WTC11 (cell line): ENCODE measurements at regions not wholly inside any gene's neighbourhood (a gene's known extent, or its start where the extent isn't known, plus 50 kb on each side); places are given as distances from the start of the nearest gene placed in this dataset.

ENCODE experiments used
- ATAC-seq: fragments of 200-7000 bp; cut with Tn5 transposase; 2 replicates; pipeline ENCODE4 v1.10.0; 2021; ENCODE audit warnings: mild to moderate bottlenecking, moderate library complexity
- CTCF ChIA-PET: fragments of 300-600 bp; sonication (Branson Sonifier 250); formaldehyde crosslinking; loops from one replicate; lab custom pipeline; 2021; ENCODE audit warnings: antibody characterized with exemption; lab: Charles Lee
- POLR2A ChIA-PET: fragments of 350-600 bp; sonication (Branson Sonifier 250); formaldehyde crosslinking; loops from one replicate; lab custom pipeline; 2021; ENCODE audit warnings: antibody characterized with exemption; lab: Charles Lee
- DNase-seq: peaks from one replicate; pipeline ENCODE4 v3.0.0; 2021; ENCODE audit warnings: low spot score
- H3K27ac Mint-ChIP-seq: 2 replicates; pipeline ENCODE4 v1.8.0; 2021; ENCODE audit warnings: mixed read lengths
- H3K27me3 Mint-ChIP-seq: 2 replicates; pipeline ENCODE4 v1.8.0; 2021; ENCODE audit warnings: low read depth, mild to moderate bottlenecking, moderate library complexity, mixed read lengths
- H3K36me3 Mint-ChIP-seq: 2 replicates; pipeline ENCODE4 v1.8.0; 2021; ENCODE audit warnings: mixed read lengths
- H3K4me1 Mint-ChIP-seq: 2 replicates; pipeline ENCODE4 v1.8.0; 2022; ENCODE audit warnings: mixed read lengths
- H3K4me3 Mint-ChIP-seq: 2 replicates; pipeline ENCODE4 v1.8.0; 2021; ENCODE audit warnings: mild to moderate bottlenecking, moderate library complexity, mixed read lengths
- H3K9me3 Mint-ChIP-seq: 2 replicates; pipeline ENCODE4 v1.8.0; 2021; ENCODE audit warnings: mixed read lengths
- ATF2 ChIP-seq: sonication (generic); formaldehyde crosslinking; IDR thresholded peaks from 2 replicates; pipeline ENCODE4 v1.8.1; 2022; ENCODE audit warnings: low read depth, missing genetic modification reagents, borderline replicate concordance
- ATF6 ChIP-seq: sonication (generic); formaldehyde crosslinking; IDR thresholded peaks from 2 replicates; pipeline ENCODE4 v1.8.1; 2023; ENCODE audit warnings: mild to moderate bottlenecking, missing genetic modification reagents
- E2F4 ChIP-seq: sonication (generic); formaldehyde crosslinking; IDR thresholded peaks from 2 replicates; pipeline ENCODE4 v1.8.1; 2022; ENCODE audit warnings: low read depth, mild to moderate bottlenecking, moderate library complexity, missing genetic modification reagents, borderline replicate concordance
- FOXK1 ChIP-seq: sonication (generic); formaldehyde crosslinking; IDR thresholded peaks from 2 replicates; pipeline ENCODE4 v1.8.0; 2022; ENCODE audit warnings: mild to moderate bottlenecking, moderate library complexity, missing genetic modification reagents
- GTF2I ChIP-seq: fragments of 250-450 bp; sonication (Bioruptor Pico); conservative IDR thresholded peaks from 2 replicates; pipeline ENCODE4 v1.4.0; 2021; ENCODE audit warnings: mild to moderate bottlenecking
- JAZF1 ChIP-seq: fragments of 250-450 bp; sonication (Bioruptor Pico); IDR thresholded peaks from 2 replicates; pipeline ENCODE4 v1.9.0; 2021; ENCODE audit warnings: moderate library complexity, mild to moderate bottlenecking, inconsistent platforms
- MXD4 ChIP-seq: fragments of 250-450 bp; sonication (Bioruptor Pico); IDR thresholded peaks from 2 replicates; pipeline ENCODE4 v1.8.0; 2021; ENCODE audit warnings: mild to moderate bottlenecking, moderate library complexity, borderline replicate concordance
- MYBL2 ChIP-seq: sonication (generic); formaldehyde crosslinking; IDR thresholded peaks from 2 replicates; pipeline ENCODE4 v1.8.1; 2023; ENCODE audit warnings: mild to moderate bottlenecking, moderate library complexity, missing genetic modification reagents
- NFYB ChIP-seq: sonication (generic); formaldehyde crosslinking; conservative IDR thresholded peaks from 2 replicates; pipeline ENCODE4 v1.8.0; 2022; ENCODE audit warnings: low read depth, missing genetic modification reagents
- PREB ChIP-seq: sonication (generic); formaldehyde crosslinking; IDR thresholded peaks from 2 replicates; pipeline ENCODE4 v1.8.1; 2022; ENCODE audit warnings: mild to moderate bottlenecking, missing genetic modification reagents, moderate library complexity, borderline replicate concordance
- RELA ChIP-seq: sonication (generic); formaldehyde crosslinking; IDR thresholded peaks from 2 replicates; pipeline ENCODE4 v1.8.1; 2022; ENCODE audit warnings: missing genetic modification reagents, mild to moderate bottlenecking, borderline replicate concordance
- SMAD3 ChIP-seq: sonication (generic); formaldehyde crosslinking; IDR thresholded peaks from 2 replicates; pipeline ENCODE4 v1.8.0; 2022; ENCODE audit warnings: missing genetic modification reagents, mild to moderate bottlenecking, borderline replicate concordance
- TP53 ChIP-seq: sonication (generic); formaldehyde crosslinking; IDR thresholded peaks from 2 replicates; pipeline ENCODE4 v1.8.1; 2023; ENCODE audit warnings: mild to moderate bottlenecking, missing genetic modification reagents
- ZNF121 ChIP-seq: sonication (generic); formaldehyde crosslinking; IDR thresholded peaks from 2 replicates; pipeline ENCODE4 v1.8.0; 2023; ENCODE audit warnings: missing genetic modification reagents
- ZNF219 ChIP-seq: sonication (generic); formaldehyde crosslinking; IDR thresholded peaks from 2 replicates; pipeline ENCODE4 v1.8.0; 2023; ENCODE audit warnings: missing genetic modification reagents, mild to moderate bottlenecking, borderline replicate concordance
- ZNF317 ChIP-seq: sonication (generic); formaldehyde crosslinking; IDR thresholded peaks from 2 replicates; pipeline ENCODE4 v1.8.1; 2023; ENCODE audit warnings: low read depth, mild to moderate bottlenecking, moderate library complexity, missing genetic modification reagents, borderline replicate concordance
- TF ChIP-seq, protein P1 (sequence below): sonication (generic); formaldehyde crosslinking; IDR thresholded peaks from 2 replicates; pipeline ENCODE4 v1.8.0; 2022; ENCODE audit warnings: missing genetic modification reagents
- TF ChIP-seq, protein P2 (sequence below): sonication (generic); formaldehyde crosslinking; IDR thresholded peaks from 2 replicates; pipeline ENCODE4 v1.8.1; 2023; ENCODE audit warnings: mild to moderate bottlenecking, missing genetic modification reagents, moderate library complexity

GRCh38 chr1:199087144-199087543 is 448.3 kb downstream of the PTPRC start:
- CTCF ChIA-PET: no interaction called here
- ATAC-seq: no peak
- no peak for TF ChIP-seq GTF2I (CRISPR knock-in tag)
- no peak for TF ChIP-seq ZNF317
- no peak for TF ChIP-seq SMAD3 (CRISPR knock-in tag)
- no peak for TF ChIP-seq ZNF121 (CRISPR knock-in tag)
- TF ChIP-seq TP53 (CRISPR knock-in tag): no peak
- TF ChIP-seq, protein P1, sequence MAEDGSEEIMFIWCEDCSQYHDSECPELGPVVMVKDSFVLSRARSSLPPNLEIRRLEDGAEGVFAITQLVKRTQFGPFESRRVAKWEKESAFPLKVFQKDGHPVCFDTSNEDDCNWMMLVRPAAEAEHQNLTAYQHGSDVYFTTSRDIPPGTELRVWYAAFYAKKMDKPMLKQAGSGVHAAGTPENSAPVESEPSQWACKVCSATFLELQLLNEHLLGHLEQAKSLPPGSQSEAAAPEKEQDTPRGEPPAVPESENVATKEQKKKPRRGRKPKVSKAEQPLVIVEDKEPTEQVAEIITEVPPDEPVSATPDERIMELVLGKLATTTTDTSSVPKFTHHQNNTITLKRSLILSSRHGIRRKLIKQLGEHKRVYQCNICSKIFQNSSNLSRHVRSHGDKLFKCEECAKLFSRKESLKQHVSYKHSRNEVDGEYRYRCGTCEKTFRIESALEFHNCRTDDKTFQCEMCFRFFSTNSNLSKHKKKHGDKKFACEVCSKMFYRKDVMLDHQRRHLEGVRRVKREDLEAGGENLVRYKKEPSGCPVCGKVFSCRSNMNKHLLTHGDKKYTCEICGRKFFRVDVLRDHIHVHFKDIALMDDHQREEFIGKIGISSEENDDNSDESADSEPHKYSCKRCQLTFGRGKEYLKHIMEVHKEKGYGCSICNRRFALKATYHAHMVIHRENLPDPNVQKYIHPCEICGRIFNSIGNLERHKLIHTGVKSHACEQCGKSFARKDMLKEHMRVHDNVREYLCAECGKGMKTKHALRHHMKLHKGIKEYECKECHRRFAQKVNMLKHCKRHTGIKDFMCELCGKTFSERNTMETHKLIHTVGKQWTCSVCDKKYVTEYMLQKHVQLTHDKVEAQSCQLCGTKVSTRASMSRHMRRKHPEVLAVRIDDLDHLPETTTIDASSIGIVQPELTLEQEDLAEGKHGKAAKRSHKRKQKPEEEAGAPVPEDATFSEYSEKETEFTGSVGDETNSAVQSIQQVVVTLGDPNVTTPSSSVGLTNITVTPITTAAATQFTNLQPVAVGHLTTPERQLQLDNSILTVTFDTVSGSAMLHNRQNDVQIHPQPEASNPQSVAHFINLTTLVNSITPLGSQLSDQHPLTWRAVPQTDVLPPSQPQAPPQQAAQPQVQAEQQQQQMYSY: no peak
- TF ChIP-seq ATF2 (CRISPR knock-in tag): no peak
- TF ChIP-seq ZNF219 (CRISPR knock-in tag): no peak
- TF ChIP-seq JAZF1: no peak
- no peak for TF ChIP-seq E2F4 (CRISPR knock-in tag)
- no peak for TF ChIP-seq MXD4 (CRISPR knock-in tag)
- no peak for TF ChIP-seq RELA (CRISPR knock-in tag)
- no peak for TF ChIP-seq ATF6 (CRISPR knock-in tag)
- TF ChIP-seq, protein P2, sequence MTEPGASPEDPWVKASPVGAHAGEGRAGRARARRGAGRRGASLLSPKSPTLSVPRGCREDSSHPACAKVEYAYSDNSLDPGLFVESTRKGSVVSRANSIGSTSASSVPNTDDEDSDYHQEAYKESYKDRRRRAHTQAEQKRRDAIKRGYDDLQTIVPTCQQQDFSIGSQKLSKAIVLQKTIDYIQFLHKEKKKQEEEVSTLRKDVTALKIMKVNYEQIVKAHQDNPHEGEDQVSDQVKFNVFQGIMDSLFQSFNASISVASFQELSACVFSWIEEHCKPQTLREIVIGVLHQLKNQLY (CRISPR knock-in tag): no peak
- TF ChIP-seq MYBL2 (CRISPR knock-in tag): no peak
- no peak for TF ChIP-seq NFYB (CRISPR knock-in tag)
- TF ChIP-seq PREB (CRISPR knock-in tag): no peak
- TF ChIP-seq FOXK1: no peak
- H3K27ac Mint-ChIP-seq: no peak overlapping the region
- POLR2A ChIA-PET: no interaction called here
- no peak overlapping the region for H3K4me3 Mint-ChIP-seq
- no peaks in the 10 kb centered on the region for H3K4me1 Mint-ChIP-seq
- H3K9me3 Mint-ChIP-seq: peaks cover 9% of the 10 kb centered on the region
- no peaks in the 10 kb centered on the region for H3K27me3 Mint-ChIP-seq
- no peaks in the 10 kb centered on the region for H3K36me3 Mint-ChIP-seq
- no peak for DNase-seq
